Immature natural killer cell (primary cell): ENCODE measurements at regions not wholly inside any gene's neighbourhood (a gene's known extent, or its start where the extent isn't known, plus 50 kb on each side); places are given as distances from the start of the nearest gene placed in this dataset.
"Not testable (repeated sequence)": the region's sequence is repeated elsewhere in the genome, so short reads cannot be mapped to it uniquely, and the experiment has no call there.

Source experiments
- DNase-seq, 3 donors: peaks; one replicate each; pipeline ENCODE4 v3.0.0; 2022; ENCODE audit warnings: mixed read lengths in 1 of 3
- H3K27ac Mint-ChIP-seq, 6 donors: one replicate each; pipeline ENCODE4 v1.8.0; 2020; ENCODE audit warnings: mixed read lengths in 6 of 6, mild to moderate bottlenecking in 5 of 6, inconsistent platforms in 4 of 6, moderate library complexity in 3 of 6
- H3K27me3 Mint-ChIP-seq, 3 donors: one replicate each; pipeline ENCODE4 v1.8.0; 2020 to 2021; ENCODE audit warnings: low read depth in 3 of 3, mild to moderate bottlenecking in 3 of 3, mixed read lengths in 3 of 3, moderate library complexity in 3 of 3, inconsistent platforms in 1 of 3
- H3K36me3 Mint-ChIP-seq, 3 donors: one replicate each; pipeline ENCODE4 v1.8.0; 2020; ENCODE audit warnings: mixed read lengths in 3 of 3, inconsistent platforms in 2 of 3, mild to moderate bottlenecking in 2 of 3
- H3K4me1 Mint-ChIP-seq, 2 donors: one replicate each; pipeline ENCODE4 v1.8.0; 2020; ENCODE audit warnings: inconsistent platforms in 2 of 2, mild to moderate bottlenecking in 2 of 2, mixed read lengths in 2 of 2, moderate library complexity in 1 of 2
- H3K4me3 Mint-ChIP-seq, 5 donors: one replicate each; pipeline ENCODE4 v1.8.0; 2020; ENCODE audit warnings: mild to moderate bottlenecking in 5 of 5, mixed read lengths in 5 of 5, inconsistent platforms in 3 of 5, moderate library complexity in 3 of 5
- H3K9me3 Mint-ChIP-seq, 6 donors: one replicate each; pipeline ENCODE4 v1.8.0; 2020; ENCODE audit warnings: mild to moderate bottlenecking in 6 of 6, mixed read lengths in 6 of 6, inconsistent platforms in 4 of 6, moderate library complexity in 3 of 6

DNA sequence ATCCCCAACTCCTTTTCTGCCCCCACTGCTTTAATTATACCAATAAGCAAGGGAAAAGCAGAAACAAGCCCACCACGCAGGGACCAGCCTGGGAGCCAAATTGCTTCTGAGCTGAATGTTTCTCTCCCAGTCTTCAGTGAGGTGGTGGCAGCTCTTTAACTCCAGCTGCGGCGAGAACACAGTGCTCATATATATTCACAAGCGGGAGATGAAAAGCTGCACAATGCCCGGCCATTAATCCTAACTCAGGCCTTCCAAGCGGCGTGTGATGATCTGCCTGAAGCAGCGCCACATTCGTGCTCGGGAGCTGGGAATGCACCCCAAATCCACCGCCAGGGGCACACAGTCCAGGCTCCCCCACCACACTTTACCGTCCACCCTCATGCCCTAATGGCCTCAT, 203.7 kb upstream of the SDK2 start:
- Mint-ChIP-seq H3K4me3 (no peak overlapping the region), H3K4me1 (peaks cover 9 to 14% of the 10 kb centered on the region in 2 donors), H3K36me3 (peaks cover 0 to 3% (median 0%) of the 10 kb centered on the region in 3 donors)

DNA sequence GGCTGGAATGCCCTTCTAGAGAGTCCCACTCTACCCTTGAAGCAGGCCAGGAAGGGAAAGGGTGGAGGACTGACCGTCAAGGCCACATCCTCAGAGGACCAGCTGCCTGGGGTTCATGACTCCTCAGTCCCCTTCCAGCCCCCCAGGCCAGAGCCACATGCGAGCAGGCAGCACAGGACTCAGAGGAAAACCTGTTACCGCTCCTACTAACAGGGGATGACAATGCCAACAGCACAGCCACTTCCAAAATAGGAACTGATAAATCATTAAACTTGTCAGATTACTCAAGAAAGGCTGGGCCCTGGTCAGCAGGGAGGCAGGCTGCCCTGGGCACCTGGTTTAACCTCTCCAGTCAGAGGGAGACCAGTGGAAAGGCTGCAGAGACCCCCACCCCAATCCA, 206.2 kb upstream of the SDK2 start:
- H3K4me3 Mint-ChIP-seq, result peak overlapping the region in 1 of 5 donors; percentile 12
- DNase-seq, result no peak

More for the DNA sequence above, 203.7 kb upstream of the SDK2 start:
- no peak for DNase-seq
- H3K27ac Mint-ChIP-seq, result no peak overlapping the region
- H3K9me3 Mint-ChIP-seq, result no peaks in the 10 kb centered on the region
- peaks cover 0 to 2% (median 0%) of the 10 kb centered on the region in 3 donors for H3K27me3 Mint-ChIP-seq

DNA sequence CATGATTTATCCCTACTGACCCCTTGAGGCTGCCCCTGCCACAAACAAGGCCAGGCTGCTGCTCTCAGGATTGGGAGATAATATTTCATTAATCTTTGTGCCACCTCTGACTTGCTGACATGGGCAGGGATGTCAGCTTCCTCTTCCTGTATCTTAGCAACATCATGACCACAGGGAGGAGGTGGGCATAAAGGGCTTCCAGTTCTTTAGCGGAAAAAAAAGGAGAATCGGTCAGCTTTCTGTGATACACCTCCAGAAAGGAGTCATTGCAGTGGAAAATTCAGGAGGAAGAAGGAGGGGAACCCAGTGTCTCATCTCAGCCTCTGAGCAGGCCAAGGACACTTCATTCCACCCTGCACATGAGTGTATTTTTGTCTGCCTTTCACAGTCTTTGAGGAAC, 206.8 kb upstream of the SDK2 start:
- peaks cover 0 to 2% (median 2%) of the 10 kb centered on the region in 3 donors for H3K27me3 Mint-ChIP-seq

More for the DNA sequence above, 206.2 kb upstream of the SDK2 start:
- Mint-ChIP-seq H3K27me3 (peaks cover 0 to 2% (median 2%) of the 10 kb centered on the region in 3 donors), H3K36me3 (peaks cover 0 to 9% (median 3%) of the 10 kb centered on the region in 3 donors), H3K4me1 (peaks cover 9 to 14% of the 10 kb centered on the region in 2 donors), H3K9me3 (peaks cover 0 to 3% (median 0%) of the 10 kb centered on the region in 6 donors), H3K27ac (no peak overlapping the region)

DNA sequence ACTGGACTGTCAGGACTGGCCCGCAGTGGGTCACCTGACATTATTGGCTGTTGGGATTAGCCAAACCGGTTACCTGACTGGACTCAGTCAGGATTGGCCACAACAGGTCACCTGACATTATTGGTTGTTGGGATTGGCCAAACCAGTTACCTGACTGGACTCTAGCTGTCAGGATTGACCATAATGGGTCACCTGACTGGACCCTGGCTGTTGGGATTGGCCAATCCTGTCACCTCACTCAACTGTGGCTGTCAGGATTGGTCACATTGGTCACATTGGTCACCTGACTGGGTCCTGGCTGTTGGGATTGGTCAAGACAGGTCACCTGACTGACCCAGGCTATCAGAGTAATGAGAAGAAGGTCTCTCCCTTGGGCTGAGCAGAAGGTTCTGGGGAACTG, 207.7 kb upstream of the SDK2 start:
- H3K27me3 Mint-ChIP-seq, result peaks cover 0 to 2% (median 2%) of the 10 kb centered on the region in 3 donors
- H3K4me3 Mint-ChIP-seq, result no peak overlapping the region
- no peak overlapping the region for H3K27ac Mint-ChIP-seq
- H3K36me3 Mint-ChIP-seq, result peaks cover 0 to 9% (median 3%) of the 10 kb centered on the region in 3 donors
- no peak for DNase-seq
- H3K9me3 Mint-ChIP-seq, result peaks cover 0 to 3% (median 0%) of the 10 kb centered on the region in 6 donors
- H3K4me1 Mint-ChIP-seq, result peaks cover 9 to 14% of the 10 kb centered on the region in 2 donors

More for the DNA sequence above, 206.8 kb upstream of the SDK2 start:
- H3K4me1 Mint-ChIP-seq, result peaks cover 9 to 14% of the 10 kb centered on the region in 2 donors
- H3K36me3 Mint-ChIP-seq, result peaks cover 0 to 9% (median 3%) of the 10 kb centered on the region in 3 donors
- peaks cover 0 to 3% (median 0%) of the 10 kb centered on the region in 6 donors for H3K9me3 Mint-ChIP-seq
- H3K4me3 Mint-ChIP-seq, result peak overlapping the region in 1 of 5 donors; percentile 45
- no peak for DNase-seq
- H3K27ac Mint-ChIP-seq, result peak overlapping the region in 2 of 6 donors; percentile 6 to 45

DNA sequence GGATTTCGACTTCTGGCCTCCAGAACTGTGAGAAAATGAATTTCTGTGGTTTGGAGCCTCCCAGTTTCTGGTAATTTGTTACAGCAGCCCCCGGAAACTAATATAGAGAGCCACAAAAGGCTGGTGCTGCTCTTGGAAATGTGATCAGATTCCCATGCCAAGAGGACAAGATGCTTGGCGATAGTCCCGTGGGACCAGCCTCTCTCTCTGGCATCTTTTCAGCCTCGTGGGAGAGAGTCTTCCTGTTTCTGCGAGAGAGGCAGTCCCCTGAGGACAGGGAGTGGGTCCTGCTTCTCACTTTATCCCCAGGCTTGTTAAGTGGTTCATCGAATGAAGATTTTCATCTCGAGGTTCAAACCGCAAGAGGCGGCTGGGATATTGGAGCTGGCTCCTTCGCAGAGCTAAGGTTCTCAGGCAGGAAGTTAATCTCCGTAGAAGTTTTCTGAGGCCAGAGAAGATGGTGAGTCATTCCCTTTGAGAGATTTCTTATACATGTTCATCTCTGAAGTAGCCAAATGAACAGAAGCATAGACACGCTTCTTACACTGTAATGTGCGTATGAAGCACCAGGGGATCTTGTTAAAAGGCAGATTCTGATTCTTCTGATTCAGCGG, 211.6 kb upstream of the SDK2 start:
- Mint-ChIP-seq H3K4me1 (peaks cover 8% of the 10 kb centered on the region in 2 donors), H3K27ac (no peak overlapping the region), H3K36me3 (peaks cover 0 to 6% (median 3%) of the 10 kb centered on the region in 3 donors), H3K4me3 (no peak overlapping the region), H3K27me3 (peaks cover 0 to 2% (median 2%) of the 10 kb centered on the region in 3 donors), H3K9me3 (peaks cover 0 to 3% (median 0%) of the 10 kb centered on the region in 6 donors)
- no peak for DNase-seq

DNA sequence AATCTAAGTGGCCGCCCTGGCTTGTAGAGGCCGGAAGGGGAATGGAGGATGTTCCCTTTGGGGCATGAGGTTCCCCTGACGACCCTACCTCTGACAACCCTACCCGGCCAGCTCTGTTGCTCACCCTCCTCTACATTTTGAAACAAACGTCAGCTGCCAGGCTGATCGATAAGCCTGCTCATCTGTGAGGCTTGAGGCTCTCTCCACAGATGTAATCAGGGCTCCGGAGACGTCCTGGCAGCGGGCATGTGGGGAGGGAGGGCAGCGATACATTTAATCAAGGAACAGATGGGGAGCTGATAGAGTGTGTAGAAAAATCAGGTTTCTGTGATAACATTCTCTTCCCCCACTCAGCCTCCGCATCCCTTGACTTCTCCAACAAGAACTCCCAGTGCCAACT, 212.3 kb upstream of the SDK2 start:
- peaks cover 0 to 6% (median 3%) of the 10 kb centered on the region in 3 donors for H3K36me3 Mint-ChIP-seq
- peaks cover 0 to 3% (median 0%) of the 10 kb centered on the region in 6 donors for H3K9me3 Mint-ChIP-seq
- no peak overlapping the region for H3K27ac Mint-ChIP-seq
- no peak for DNase-seq
- H3K4me3 Mint-ChIP-seq, result no peak overlapping the region
- H3K4me1 Mint-ChIP-seq, result peaks cover under 1% of the 10 kb centered on the region in 2 donors
- H3K27me3 Mint-ChIP-seq, result peaks cover 0 to 2% (median 1%) of the 10 kb centered on the region in 3 donors

DNA sequence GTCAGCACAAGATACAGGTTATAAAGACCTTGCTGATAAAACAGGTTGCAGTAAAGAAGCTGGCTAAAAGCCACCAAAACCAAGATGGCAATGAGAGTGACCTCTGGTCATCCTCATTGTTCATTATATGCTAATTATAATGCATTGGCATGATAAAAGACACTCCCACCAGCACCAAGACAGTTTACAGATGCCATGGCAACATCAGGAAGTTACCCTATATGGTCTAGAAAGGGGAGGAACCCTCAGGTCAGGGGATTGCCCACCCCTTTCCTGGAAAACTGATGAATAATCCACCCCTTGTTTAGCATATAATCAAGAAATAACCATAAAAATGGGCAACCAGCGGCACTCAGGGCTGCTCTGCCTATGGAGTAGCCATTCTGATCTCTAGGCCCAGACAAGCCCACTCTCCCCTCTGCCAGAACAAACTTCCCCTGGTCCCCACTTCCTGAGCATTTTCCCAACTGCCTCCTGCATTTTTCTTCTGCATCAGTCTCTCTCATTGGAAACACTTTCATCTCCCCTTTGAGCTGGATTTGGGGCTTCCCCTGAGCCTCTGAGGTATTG, 215.3 kb upstream of the SDK2 start:
- not testable (repeated sequence) for H3K9me3 Mint-ChIP-seq, H3K4me1 Mint-ChIP-seq, H3K36me3 Mint-ChIP-seq, DNase-seq, H3K27me3 Mint-ChIP-seq, H3K4me3 Mint-ChIP-seq, H3K27ac Mint-ChIP-seq

DNA sequence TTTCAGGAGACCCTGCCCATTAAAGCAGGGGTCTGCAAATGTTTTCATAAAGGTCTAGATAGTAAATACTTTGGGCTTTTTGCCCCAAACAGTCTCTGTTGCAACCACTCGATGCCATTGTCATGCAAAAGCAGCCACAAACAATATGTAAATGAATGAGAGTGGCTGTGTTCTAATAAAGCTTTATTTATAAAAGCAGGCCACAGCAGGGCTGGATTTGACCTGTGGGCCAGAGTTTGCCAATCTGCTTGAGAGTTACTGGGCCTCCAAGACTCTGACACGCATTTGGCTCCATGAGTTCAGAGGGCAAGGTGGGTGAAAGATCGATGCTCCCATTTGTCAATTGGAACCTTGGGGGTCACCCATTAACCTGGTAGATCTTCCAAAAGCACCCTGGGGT, 217.3 kb upstream of the SDK2 start:
- DNase-seq, result no peak
- Mint-ChIP-seq H3K27me3 (peaks cover 0 to 1% (median 0%) of the 10 kb centered on the region in 3 donors), H3K36me3 (no peaks in the 10 kb centered on the region), H3K27ac (no peak overlapping the region), H3K4me1 (no peaks in the 10 kb centered on the region), H3K9me3 (no peaks in the 10 kb centered on the region), H3K4me3 (no peak overlapping the region)

DNA sequence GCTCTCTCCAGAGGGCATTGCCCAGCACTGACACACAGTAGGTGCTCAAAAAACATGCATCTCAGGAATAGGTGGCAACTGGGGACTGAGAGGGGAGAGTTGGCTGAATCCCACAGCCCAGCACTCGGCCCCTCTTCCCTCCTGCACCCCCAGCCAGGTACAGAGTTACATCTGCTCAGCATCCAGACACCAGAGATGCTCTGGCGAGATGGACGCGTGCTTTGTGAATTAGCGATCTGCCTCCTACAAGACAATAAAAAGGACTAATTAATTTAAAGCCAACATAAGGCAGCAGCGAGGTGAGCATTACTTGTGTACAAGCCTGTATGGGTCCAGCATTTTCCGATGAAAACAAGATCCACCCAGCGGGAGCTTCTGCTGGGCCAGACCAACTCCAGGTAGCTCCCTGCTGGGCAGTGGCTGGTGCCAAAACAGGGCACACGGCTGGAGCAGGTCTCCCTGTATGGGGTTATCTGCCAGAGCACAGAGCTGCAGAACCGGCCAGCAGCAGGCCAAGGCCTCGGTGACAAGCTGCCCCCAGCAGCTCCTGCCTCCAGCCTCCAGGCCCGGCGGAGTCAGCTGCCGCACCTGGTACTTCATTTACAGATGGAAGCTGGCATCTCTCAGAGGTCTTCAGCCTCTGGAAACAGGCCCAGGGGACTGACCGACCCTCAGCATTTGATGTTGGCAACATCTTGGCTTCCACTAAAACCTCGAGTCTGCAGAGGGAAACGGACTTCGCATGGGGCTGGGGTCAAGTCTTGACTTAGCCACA, 219.7 kb upstream of the SDK2 start:
- Mint-ChIP-seq H3K27me3 (peaks cover 0 to 3% (median 0%) of the 10 kb centered on the region in 3 donors), H3K4me3 (no peak overlapping the region), H3K36me3 (no peaks in the 10 kb centered on the region), H3K27ac (no peak overlapping the region), H3K4me1 (no peaks in the 10 kb centered on the region), H3K9me3 (no peaks in the 10 kb centered on the region)
- no peak for DNase-seq

DNA sequence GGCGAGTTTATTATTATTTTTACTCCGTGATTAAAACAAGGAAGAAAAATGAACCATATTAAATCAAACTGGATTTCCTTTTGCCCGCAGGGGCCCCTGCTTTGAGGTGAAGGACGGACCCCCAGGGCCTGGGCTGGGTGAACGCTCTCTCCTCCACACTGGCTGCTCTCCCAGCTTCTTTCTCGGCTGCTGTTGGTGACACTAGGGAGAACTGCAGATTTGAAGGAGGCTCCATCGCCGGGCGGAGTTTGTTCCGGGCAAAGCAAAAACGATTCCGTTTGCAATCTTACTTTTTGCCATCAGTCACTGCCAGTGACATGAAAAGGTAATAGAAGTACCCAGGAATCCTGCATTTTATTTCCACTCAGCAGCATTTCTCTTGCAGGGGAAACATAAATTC, 221.6 kb upstream of the SDK2 start:
- no peak overlapping the region for H3K4me3 Mint-ChIP-seq
- no peaks in the 10 kb centered on the region for H3K4me1 Mint-ChIP-seq
- H3K27ac Mint-ChIP-seq, result no peak overlapping the region
- H3K9me3 Mint-ChIP-seq, result no peaks in the 10 kb centered on the region
- DNase-seq, result no peak
- no peaks in the 10 kb centered on the region for H3K36me3 Mint-ChIP-seq
- peaks cover 0 to 4% (median 0%) of the 10 kb centered on the region in 3 donors for H3K27me3 Mint-ChIP-seq

DNA sequence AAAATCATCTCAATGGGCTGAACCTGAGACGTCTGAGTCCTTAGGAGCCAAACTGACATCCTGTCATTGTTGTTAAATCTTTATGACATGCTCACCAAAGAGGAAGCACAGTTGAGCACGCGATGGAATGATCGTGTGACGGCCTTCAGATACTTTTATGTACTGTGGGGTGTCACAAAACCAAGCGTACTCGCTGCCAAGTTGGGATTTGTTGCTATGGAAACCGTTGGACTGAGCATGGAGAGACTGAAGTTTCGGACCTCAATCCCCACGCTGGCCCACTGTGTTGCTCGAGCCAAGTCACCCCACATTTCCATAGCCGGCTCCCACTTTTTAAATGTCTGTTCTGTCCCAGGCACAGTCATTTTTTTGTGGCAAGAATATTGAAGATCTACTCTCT, 222.8 kb upstream of the SDK2 start:
- H3K4me1 Mint-ChIP-seq, result no peaks in the 10 kb centered on the region
- H3K27me3 Mint-ChIP-seq, result peaks cover 0 to 3% (median 2%) of the 10 kb centered on the region in 3 donors
- DNase-seq, result no peak
- no peaks in the 10 kb centered on the region for H3K9me3 Mint-ChIP-seq
- no peak overlapping the region for H3K27ac Mint-ChIP-seq
- no peaks in the 10 kb centered on the region for H3K36me3 Mint-ChIP-seq
- no peak overlapping the region for H3K4me3 Mint-ChIP-seq

DNA sequence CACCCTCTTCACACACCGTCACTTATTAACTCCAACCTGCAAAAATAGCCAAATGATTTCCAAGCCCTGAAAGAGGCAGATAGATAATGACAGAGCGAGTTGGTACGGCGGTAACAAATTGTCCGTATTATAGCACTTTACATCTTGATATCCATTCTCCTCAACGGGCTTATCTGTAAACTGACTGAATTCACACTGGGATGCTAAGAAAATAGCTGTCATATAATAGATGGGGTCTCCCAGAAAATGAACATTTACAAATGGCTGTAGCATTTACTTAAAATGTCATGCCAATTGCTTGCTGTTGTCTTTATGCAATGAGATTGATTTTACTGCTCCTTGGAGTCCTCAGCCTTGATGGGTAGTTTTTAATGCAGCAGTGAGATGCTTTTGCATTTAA, 225.8 kb upstream of the SDK2 start:
- no peaks in the 10 kb centered on the region for H3K36me3 Mint-ChIP-seq
- no peak overlapping the region for H3K4me3 Mint-ChIP-seq
- no peaks in the 10 kb centered on the region for H3K4me1 Mint-ChIP-seq
- H3K9me3 Mint-ChIP-seq, result peaks cover 0 to 1% (median 0%) of the 10 kb centered on the region in 6 donors
- peaks cover 0 to 3% (median 2%) of the 10 kb centered on the region in 3 donors for H3K27me3 Mint-ChIP-seq
- no peak overlapping the region for H3K27ac Mint-ChIP-seq
- DNase-seq, result no peak

DNA sequence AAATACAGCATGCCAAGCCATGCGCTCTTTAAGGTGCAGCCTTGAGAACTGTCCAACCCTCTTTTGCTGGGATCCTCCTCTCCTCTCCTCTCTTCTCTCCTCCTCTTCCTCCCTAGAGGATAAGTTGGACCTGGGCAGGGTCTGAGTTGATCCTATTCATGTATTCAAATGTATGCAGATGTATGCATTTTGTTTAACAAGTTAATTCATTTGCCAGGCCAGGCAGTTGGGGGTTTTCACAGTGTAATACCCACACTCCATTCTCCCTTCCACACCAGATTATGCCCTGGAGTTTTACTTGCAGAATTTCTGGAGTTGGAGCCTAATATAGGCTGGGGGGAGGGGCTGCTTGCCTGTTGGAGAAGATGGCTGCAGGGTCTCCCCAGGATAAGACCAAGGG, 226.2 kb upstream of the SDK2 start:
- H3K9me3 Mint-ChIP-seq, result peaks cover 0 to 1% (median 0%) of the 10 kb centered on the region in 6 donors
- DNase-seq, result no peak
- no peak overlapping the region for H3K4me3 Mint-ChIP-seq
- H3K36me3 Mint-ChIP-seq, result no peaks in the 10 kb centered on the region
- no peaks in the 10 kb centered on the region for H3K4me1 Mint-ChIP-seq
- no peak overlapping the region for H3K27ac Mint-ChIP-seq
- H3K27me3 Mint-ChIP-seq, result peaks cover 0 to 3% (median 2%) of the 10 kb centered on the region in 3 donors

DNA sequence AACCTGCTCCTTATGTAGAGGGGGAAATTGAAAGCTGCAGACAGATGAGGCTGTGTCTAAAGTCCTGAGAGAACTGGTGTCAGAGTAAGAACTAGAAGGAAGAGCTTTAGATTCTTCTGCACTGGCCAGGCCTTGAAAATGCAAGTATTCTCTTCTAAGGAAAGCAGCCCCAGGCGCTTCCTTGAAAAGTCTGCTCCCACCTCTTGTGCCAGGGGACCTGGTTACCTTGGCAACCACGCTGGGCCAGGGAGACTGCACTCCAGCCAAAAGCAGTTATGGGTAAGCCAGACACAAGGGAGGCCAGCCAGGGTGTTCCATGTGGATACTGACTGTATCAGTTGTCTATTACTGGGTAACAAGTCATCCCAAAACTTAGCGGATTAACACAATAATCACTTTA, 228.6 kb upstream of the SDK2 start:
- H3K4me3 Mint-ChIP-seq, result no peak overlapping the region
- H3K9me3 Mint-ChIP-seq, result peaks cover 0 to 1% (median 0%) of the 10 kb centered on the region in 6 donors
- H3K27ac Mint-ChIP-seq, result no peak overlapping the region
- H3K36me3 Mint-ChIP-seq, result no peaks in the 10 kb centered on the region
- H3K4me1 Mint-ChIP-seq, result no peaks in the 10 kb centered on the region
- peaks cover 2 to 4% (median 3%) of the 10 kb centered on the region in 3 donors for H3K27me3 Mint-ChIP-seq
- DNase-seq, result no peak
